ENCODE measurements at regions not wholly inside any gene's neighbourhood (a gene's known extent, or its start where the extent isn't known, plus 50 kb on each side); places are given as distances from the start of the nearest gene placed in this dataset.
A peak's percentile ranks its signal among the peaks of the same experiment; 100 is the strongest.

DNA sequence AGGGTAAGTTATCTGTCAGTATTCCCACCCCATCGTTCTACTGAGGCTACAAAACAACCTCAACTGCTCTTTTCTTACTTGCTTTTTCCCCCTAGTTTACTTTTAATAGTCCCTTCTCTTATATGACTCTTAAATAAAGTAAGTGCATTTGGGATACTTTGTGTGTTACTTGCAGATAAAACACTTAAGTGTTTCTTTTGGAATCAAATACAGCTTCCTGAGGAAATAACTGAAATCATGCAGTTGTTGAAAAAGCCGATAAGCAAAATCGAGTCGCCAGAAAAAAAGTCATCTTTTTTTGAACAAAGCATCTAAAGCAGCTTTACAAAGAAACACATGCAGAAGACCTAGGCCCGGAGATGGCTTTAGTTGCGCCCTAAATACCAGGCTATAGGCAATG lies 53.5 kb upstream of the EPB41L4A start:
- Mint-ChIP-seq H3K4me1 (no peaks in the 10 kb centered on the region), H3K27me3 (ENCODE audit: low read depth) (no peaks in the 10 kb centered on the region), H3K9me3 (no peaks in the 10 kb centered on the region), H3K4me3 (no peak overlapping the region), H3K27ac (no peak overlapping the region), H3K36me3 (no peaks in the 10 kb centered on the region)
- ATAC-seq (no peak), DNase-seq (ENCODE audit: low spot score) (no peak)
- TF ChIP-seq, protein P1, sequence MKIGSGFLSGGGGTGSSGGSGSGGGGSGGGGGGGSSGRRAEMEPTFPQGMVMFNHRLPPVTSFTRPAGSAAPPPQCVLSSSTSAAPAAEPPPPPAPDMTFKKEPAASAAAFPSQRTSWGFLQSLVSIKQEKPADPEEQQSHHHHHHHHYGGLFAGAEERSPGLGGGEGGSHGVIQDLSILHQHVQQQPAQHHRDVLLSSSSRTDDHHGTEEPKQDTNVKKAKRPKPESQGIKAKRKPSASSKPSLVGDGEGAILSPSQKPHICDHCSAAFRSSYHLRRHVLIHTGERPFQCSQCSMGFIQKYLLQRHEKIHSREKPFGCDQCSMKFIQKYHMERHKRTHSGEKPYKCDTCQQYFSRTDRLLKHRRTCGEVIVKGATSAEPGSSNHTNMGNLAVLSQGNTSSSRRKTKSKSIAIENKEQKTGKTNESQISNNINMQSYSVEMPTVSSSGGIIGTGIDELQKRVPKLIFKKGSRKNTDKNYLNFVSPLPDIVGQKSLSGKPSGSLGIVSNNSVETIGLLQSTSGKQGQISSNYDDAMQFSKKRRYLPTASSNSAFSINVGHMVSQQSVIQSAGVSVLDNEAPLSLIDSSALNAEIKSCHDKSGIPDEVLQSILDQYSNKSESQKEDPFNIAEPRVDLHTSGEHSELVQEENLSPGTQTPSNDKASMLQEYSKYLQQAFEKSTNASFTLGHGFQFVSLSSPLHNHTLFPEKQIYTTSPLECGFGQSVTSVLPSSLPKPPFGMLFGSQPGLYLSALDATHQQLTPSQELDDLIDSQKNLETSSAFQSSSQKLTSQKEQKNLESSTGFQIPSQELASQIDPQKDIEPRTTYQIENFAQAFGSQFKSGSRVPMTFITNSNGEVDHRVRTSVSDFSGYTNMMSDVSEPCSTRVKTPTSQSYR (CRISPR knock-in tag; IDR thresholded peaks at IDR 0.05): no peak
- no peak for TF ChIP-seq ZNF425 (CRISPR knock-in tag; conservative IDR thresholded peaks at IDR 0.05)
- CTCF ChIA-PET: interaction anchor here (3.6 kb wide), 1 partner anchor 20 kb away, joined by 11 read pairs; no protein-coding TSS in a partner anchor
- POLR2A ChIA-PET: no interaction called here

GRCh38 chr5:112473989-112474388 lies 54.9 kb upstream of the EPB41L4A start:
- peaks cover 5% of the 10 kb centered on the region; the same call in 1 of the 2 replicates for H3K4me1 Mint-ChIP-seq
- H3K36me3 Mint-ChIP-seq: no peaks in the 10 kb centered on the region
- ChIA-PET POLR2A (no interaction called here), CTCF (interaction anchor here (0.9 to 3.6 kb wide), 2 partner anchors 19 to 53 kb away, joined by 3 to 11 read pairs; no protein-coding TSS in a partner anchor)
- no peak overlapping the region for H3K27ac Mint-ChIP-seq
- DNase-seq (ENCODE audit: low spot score) (no peak), ATAC-seq (no peak)
- H3K9me3 Mint-ChIP-seq: no peaks in the 10 kb centered on the region
- H3K4me3 Mint-ChIP-seq: no peak overlapping the region
- no peaks in the 10 kb centered on the region for H3K27me3 Mint-ChIP-seq (ENCODE audit: low read depth)
- TF ChIP-seq JUN (CRISPR knock-in tag; IDR thresholded peaks at IDR 0.05) (no peak), FOXP1 (CRISPR knock-in tag; IDR thresholded peaks at IDR 0.05; ENCODE audit: borderline replicate concordance) (no peak), CREM (CRISPR knock-in tag; IDR thresholded peaks at IDR 0.05) (no peak), ETV6 (CRISPR knock-in tag; IDR thresholded peaks at IDR 0.05) (no peak)
- TF ChIP-seq, protein P2, sequence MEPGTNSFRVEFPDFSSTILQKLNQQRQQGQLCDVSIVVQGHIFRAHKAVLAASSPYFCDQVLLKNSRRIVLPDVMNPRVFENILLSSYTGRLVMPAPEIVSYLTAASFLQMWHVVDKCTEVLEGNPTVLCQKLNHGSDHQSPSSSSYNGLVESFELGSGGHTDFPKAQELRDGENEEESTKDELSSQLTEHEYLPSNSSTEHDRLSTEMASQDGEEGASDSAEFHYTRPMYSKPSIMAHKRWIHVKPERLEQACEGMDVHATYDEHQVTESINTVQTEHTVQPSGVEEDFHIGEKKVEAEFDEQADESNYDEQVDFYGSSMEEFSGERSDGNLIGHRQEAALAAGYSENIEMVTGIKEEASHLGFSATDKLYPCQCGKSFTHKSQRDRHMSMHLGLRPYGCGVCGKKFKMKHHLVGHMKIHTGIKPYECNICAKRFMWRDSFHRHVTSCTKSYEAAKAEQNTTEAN (CRISPR knock-in tag; IDR thresholded peaks at IDR 0.05): no peak
- TF ChIP-seq, protein P3, sequence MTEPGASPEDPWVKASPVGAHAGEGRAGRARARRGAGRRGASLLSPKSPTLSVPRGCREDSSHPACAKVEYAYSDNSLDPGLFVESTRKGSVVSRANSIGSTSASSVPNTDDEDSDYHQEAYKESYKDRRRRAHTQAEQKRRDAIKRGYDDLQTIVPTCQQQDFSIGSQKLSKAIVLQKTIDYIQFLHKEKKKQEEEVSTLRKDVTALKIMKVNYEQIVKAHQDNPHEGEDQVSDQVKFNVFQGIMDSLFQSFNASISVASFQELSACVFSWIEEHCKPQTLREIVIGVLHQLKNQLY (CRISPR knock-in tag; IDR thresholded peaks at IDR 0.05): no peak
- TF ChIP-seq, protein P4, sequence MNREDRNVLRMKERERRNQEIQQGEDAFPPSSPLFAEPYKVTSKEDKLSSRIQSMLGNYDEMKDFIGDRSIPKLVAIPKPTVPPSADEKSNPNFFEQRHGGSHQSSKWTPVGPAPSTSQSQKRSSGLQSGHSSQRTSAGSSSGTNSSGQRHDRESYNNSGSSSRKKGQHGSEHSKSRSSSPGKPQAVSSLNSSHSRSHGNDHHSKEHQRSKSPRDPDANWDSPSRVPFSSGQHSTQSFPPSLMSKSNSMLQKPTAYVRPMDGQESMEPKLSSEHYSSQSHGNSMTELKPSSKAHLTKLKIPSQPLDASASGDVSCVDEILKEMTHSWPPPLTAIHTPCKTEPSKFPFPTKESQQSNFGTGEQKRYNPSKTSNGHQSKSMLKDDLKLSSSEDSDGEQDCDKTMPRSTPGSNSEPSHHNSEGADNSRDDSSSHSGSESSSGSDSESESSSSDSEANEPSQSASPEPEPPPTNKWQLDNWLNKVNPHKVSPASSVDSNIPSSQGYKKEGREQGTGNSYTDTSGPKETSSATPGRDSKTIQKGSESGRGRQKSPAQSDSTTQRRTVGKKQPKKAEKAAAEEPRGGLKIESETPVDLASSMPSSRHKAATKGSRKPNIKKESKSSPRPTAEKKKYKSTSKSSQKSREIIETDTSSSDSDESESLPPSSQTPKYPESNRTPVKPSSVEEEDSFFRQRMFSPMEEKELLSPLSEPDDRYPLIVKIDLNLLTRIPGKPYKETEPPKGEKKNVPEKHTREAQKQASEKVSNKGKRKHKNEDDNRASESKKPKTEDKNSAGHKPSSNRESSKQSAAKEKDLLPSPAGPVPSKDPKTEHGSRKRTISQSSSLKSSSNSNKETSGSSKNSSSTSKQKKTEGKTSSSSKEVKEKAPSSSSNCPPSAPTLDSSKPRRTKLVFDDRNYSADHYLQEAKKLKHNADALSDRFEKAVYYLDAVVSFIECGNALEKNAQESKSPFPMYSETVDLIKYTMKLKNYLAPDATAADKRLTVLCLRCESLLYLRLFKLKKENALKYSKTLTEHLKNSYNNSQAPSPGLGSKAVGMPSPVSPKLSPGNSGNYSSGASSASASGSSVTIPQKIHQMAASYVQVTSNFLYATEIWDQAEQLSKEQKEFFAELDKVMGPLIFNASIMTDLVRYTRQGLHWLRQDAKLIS (CRISPR knock-in tag; IDR thresholded peaks at IDR 0.05; ENCODE audit: borderline replicate concordance): no peak

DNA sequence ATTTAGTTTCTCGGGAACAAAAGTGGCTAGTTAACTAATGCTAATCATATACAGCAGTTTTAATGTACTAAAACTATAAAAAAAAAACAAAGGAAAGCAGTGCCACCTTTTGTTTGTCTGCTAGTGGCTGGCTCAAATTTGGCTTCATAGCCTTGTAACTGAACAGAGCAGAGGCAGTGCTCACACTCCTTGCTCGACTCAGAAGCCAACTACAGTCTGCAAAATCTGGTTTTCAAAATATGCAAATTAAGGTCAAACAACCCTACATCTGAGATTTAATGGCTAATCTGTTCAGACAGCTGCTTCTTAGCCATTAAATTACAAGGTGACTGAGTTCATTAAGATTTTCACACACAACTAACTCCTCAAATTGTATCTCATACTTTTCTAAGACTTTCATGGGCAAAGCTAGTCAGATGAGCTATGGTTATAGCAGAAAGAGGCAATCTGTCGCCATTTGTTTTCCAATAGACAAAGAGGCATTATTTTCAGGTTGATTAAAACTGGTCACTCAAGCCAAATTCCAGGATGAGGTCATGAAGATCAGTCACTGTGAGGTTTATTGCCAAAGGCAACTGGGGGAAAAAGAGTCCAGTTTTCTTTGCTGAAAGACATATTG lies 56.8 kb upstream of the EPB41L4A start:
- Mint-ChIP-seq H3K36me3 (no peaks in the 10 kb centered on the region), H3K4me1 (peaks cover 5% of the 10 kb centered on the region; the same call in 1 of the 2 replicates), H3K4me3 (no peak overlapping the region), H3K9me3 (no peaks in the 10 kb centered on the region), H3K27ac (peak overlapping the region; percentile 17; the same call in 1 of the 2 replicates), H3K27me3 (ENCODE audit: low read depth) (0 out of 2 replicates have a peak, but pooled peaks cover 3% of the 10 kb centered on the region)
- POLR2A ChIA-PET: no interaction called here
- no peak for DNase-seq (ENCODE audit: low spot score)
- no peak for ATAC-seq
- CTCF ChIA-PET: interaction anchor here (0.9 kb wide), 1 partner anchor 17 kb away, joined by 3 read pairs; no protein-coding TSS in a partner anchor
- no peak for TF ChIP-seq NFYB (CRISPR knock-in tag; conservative IDR thresholded peaks at IDR 0.05; ENCODE audit: low read depth)
- TF ChIP-seq ESRRA (CRISPR knock-in tag; IDR thresholded peaks at IDR 0.05; ENCODE audit: borderline replicate concordance): no peak
- TF ChIP-seq, protein P5, sequence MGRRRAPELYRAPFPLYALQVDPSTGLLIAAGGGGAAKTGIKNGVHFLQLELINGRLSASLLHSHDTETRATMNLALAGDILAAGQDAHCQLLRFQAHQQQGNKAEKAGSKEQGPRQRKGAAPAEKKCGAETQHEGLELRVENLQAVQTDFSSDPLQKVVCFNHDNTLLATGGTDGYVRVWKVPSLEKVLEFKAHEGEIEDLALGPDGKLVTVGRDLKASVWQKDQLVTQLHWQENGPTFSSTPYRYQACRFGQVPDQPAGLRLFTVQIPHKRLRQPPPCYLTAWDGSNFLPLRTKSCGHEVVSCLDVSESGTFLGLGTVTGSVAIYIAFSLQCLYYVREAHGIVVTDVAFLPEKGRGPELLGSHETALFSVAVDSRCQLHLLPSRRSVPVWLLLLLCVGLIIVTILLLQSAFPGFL (CRISPR knock-in tag; IDR thresholded peaks at IDR 0.05; ENCODE audit: borderline replicate concordance): no peak
- no peak for TF ChIP-seq TP53 (CRISPR knock-in tag; IDR thresholded peaks at IDR 0.05)
- TF ChIP-seq, protein P2 (CRISPR knock-in tag; IDR thresholded peaks at IDR 0.05): no peak
- no peak for TF ChIP-seq ZNF423 (CRISPR knock-in tag; IDR thresholded peaks at IDR 0.05)
- TF ChIP-seq ZNF219 (CRISPR knock-in tag; IDR thresholded peaks at IDR 0.05; ENCODE audit: borderline replicate concordance): no peak
- TF ChIP-seq CREB1 (CRISPR knock-in tag; IDR thresholded peaks at IDR 0.05): no peak
- TF ChIP-seq OVOL2 (CRISPR knock-in tag; IDR thresholded peaks at IDR 0.05; ENCODE audit: borderline replicate concordance): no peak

Measured in WTC11 (cell line).